ENCODE measurements at regions not wholly inside any gene's neighbourhood (a gene's known extent, or its start where the extent isn't known, plus 50 kb on each side); places are given as distances from the start of the nearest gene placed in this dataset.

DNA sequence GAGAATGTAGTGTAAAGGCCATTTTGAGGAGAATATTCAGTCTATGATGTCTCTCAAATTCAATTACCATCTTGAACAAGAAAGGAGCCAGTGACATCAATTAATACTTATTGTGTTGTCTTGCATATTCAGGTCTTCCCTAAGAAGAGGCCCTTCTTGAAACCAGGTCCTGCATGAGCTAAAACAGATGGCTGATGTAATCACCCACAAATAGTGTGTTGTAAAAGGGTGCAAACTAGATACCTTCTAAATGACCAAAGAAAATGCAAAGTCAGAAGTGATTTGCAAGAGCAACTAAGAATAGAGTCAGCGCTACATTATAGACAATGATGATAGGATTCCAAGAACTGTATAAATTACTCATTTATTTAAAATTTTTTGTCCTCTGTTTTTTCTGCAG, 97.0 kb downstream of the BTBD3 start:
- no peak for DNase-seq
- 95 to 97% methylated on average over 1 of the region's 1 CpG for WGBS, 2 donors
- peaks cover 0 to 27% (median 4%) of the 10 kb centered on the region in 9 donors for H3K4me1 ChIP-seq
- no peaks in the 10 kb centered on the region for H3K27me3 ChIP-seq
- TF ChIP-seq, protein P1, sequence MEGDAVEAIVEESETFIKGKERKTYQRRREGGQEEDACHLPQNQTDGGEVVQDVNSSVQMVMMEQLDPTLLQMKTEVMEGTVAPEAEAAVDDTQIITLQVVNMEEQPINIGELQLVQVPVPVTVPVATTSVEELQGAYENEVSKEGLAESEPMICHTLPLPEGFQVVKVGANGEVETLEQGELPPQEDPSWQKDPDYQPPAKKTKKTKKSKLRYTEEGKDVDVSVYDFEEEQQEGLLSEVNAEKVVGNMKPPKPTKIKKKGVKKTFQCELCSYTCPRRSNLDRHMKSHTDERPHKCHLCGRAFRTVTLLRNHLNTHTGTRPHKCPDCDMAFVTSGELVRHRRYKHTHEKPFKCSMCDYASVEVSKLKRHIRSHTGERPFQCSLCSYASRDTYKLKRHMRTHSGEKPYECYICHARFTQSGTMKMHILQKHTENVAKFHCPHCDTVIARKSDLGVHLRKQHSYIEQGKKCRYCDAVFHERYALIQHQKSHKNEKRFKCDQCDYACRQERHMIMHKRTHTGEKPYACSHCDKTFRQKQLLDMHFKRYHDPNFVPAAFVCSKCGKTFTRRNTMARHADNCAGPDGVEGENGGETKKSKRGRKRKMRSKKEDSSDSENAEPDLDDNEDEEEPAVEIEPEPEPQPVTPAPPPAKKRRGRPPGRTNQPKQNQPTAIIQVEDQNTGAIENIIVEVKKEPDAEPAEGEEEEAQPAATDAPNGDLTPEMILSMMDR (IDR thresholded peaks at IDR 0.05), result no peak
- H3K27ac ChIP-seq, result no peak overlapping the region
- no peak overlapping the region for H3K4me3 ChIP-seq
- no peak for ATAC-seq
- H3K9me3 ChIP-seq, result no peaks in the 10 kb centered on the region
- intact Hi-C loops (cut with DNase I), result loop anchor here in 2 of 10 donors (5.0 kb wide), 2 partner anchors 193 to 298 kb away; no protein-coding TSS in a partner anchor
- H3K36me3 ChIP-seq, result no peaks in the 10 kb centered on the region

DNA sequence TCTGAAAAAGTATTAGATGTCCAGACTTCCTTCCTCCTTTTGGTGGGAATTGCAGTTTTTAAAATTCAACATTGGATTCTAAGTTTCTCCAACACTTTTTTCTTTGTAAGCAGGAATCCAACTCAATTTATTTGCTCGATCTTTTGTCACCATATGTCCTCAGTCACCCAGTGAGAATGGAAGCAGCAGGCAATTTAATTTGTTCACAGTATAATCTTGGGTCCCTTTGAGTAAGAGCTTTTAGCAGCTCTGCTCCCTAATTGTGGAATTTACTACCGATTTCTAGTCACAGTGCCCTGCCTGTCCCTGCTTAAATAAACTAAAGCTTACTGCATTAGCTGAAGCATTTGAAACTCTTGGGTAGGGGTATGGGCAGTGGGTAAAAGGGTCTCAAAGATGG, 98.6 kb downstream of the BTBD3 start:
- H3K27ac ChIP-seq, result no peak overlapping the region
- ATAC-seq (no peak), DNase-seq (no peak)
- intact Hi-C loops (cut with DNase I), result no loop called here
- WGBS, 2 donors, result 52 to 56% methylated on average over 2 of the region's 2 CpGs
- TF ChIP-seq, protein P1 (IDR thresholded peaks at IDR 0.05), result no peak
- H3K27me3 ChIP-seq, result no peaks in the 10 kb centered on the region
- H3K36me3 ChIP-seq, result no peaks in the 10 kb centered on the region
- no peaks in the 10 kb centered on the region for H3K9me3 ChIP-seq
- peaks cover 0 to 30% (median 4%) of the 10 kb centered on the region in 9 donors for H3K4me1 ChIP-seq
- no peak overlapping the region for H3K4me3 ChIP-seq

DNA sequence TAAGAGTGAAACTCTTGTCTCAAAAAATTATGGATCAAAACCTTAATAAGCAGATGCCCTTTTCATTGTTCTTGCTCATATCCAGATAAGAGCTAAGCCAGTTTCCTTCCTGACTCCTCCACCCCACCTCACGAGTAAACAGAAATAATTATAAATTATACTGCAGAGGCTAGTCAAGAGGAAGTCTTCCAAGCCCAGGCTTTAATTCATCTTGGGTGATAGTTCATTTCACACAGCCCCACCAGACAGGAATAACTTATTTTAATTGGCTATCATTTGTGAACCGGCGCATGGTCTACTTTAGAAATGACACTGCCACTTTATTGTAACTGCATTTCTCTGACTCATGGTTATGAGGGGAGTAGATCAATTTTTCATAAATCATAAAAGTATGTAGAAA, 102.0 kb downstream of the BTBD3 start:
- TF ChIP-seq, protein P1 (IDR thresholded peaks at IDR 0.05), result no peak
- Histone ChIP-seq H3K27ac (no peak overlapping the region), H3K9me3 (no peaks in the 10 kb centered on the region), H3K27me3 (no peaks in the 10 kb centered on the region), H3K4me3 (no peak overlapping the region), H3K36me3 (no peaks in the 10 kb centered on the region), H3K4me1 (peaks cover 0 to 20% (median 4%) of the 10 kb centered on the region in 9 donors)
- WGBS, 2 donors, result 55 to 66% methylated on average over 3 of the region's 3 CpGs
- DNase-seq (no peak), ATAC-seq (peak in 3 of 8 donors; percentile 33 to 39 (median 35))
- intact Hi-C loops (cut with DNase I), result no loop called here

DNA sequence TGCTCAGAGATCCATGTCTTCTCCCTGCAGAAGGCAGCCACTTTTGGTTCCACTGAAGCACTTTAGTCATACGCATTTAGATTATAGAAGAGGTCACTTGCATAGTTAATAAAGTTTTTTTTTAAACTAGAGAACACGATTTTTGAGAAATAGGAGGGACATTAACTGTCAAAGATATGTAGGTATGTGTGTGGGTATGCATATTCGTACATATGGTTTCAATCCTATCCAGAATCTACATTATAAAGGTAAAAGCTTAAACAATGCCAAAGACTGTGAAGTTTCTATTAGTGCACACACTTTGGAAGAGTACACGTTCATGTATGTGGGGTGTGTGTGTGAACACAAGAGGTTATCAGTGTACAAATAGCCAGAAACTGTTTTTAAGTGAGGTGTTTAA, 103.2 kb downstream of the BTBD3 start:
- H3K36me3 ChIP-seq, result no peaks in the 10 kb centered on the region
- no peak for ATAC-seq
- H3K4me3 ChIP-seq, result no peak overlapping the region
- no peak for DNase-seq
- no peaks in the 10 kb centered on the region for H3K9me3 ChIP-seq
- TF ChIP-seq, protein P1 (IDR thresholded peaks at IDR 0.05), result no peak
- no peaks in the 10 kb centered on the region for H3K27me3 ChIP-seq
- no peak overlapping the region for H3K27ac ChIP-seq
- intact Hi-C loops (cut with DNase I), result no loop called here
- peaks cover 0 to 17% (median 3%) of the 10 kb centered on the region in 9 donors for H3K4me1 ChIP-seq
- 88 to 91% methylated on average over 4 of the region's 4 CpGs for WGBS, 2 donors

All from heart right ventricle (tissue), 16 donors.